Vagina (tissue), 2 donors: ENCODE measurements at regions not wholly inside any gene's neighbourhood (a gene's known extent, or its start where the extent isn't known, plus 50 kb on each side); places are given as distances from the start of the nearest gene placed in this dataset.
"Not testable (repeated sequence)": the region's sequence is repeated elsewhere in the genome, so short reads cannot be mapped to it uniquely, and the experiment has no call there.

Experiments
- DNase-seq, 2 donors: peaks; one replicate each; pipeline ENCODE4 v3.0.0-alpha.2; 2017; ENCODE audit errors: extremely low spot score in 2 of 2
- H3K27ac ChIP-seq: fragments of 200-600 bp; sonication (generic); one replicate; pipeline ENCODE4 v1.5.1; 2019
- H3K27me3 ChIP-seq: fragments of 200-600 bp; sonication (generic); one replicate; pipeline ENCODE4 v1.5.1; 2019
- H3K36me3 ChIP-seq, 2 donors: fragments of 200-600 bp; sonication (generic); one replicate each; pipeline ENCODE4 v1.5.1; 2017 to 2019
- H3K4me1 ChIP-seq: fragments of 200-600 bp; sonication (generic); one replicate; pipeline ENCODE4 v1.5.1; 2019
- H3K4me3 ChIP-seq, 2 donors: fragments of 200-600 bp; sonication (generic); 1 replicate in 1 of 2; 2 replicates in 1 of 2; pipeline ENCODE4 v1.5.1; 2016 to 2019
- H3K9me3 ChIP-seq: fragments of 200-600 bp; sonication (generic); one replicate; pipeline ENCODE4 v1.5.1; 2019
- POLR2A ChIP-seq, 2 donors: fragments of 450-650 bp; IDR thresholded peaks; one replicate each; pipeline ENCODE4 v1.6.1; 2017; ENCODE audit warnings: antibody characterized with exemption in 2 of 2, mild to moderate bottlenecking in 2 of 2, moderate library complexity in 2 of 2
- POLR2AphosphoS5 ChIP-seq, 2 donors: sonication (generic); formaldehyde crosslinking; IDR thresholded peaks; one replicate each; pipeline ENCODE4 v1.9.0; 2017; ENCODE audit warnings: antibody characterized with exemption in 2 of 2, mild to moderate bottlenecking in 2 of 2, low read depth in 1 of 2; ENCODE audit not compliant: insufficient read depth in 1 of 2
- intact Hi-C: fragments of 100-400 bp; cut with DNase I; formaldehyde crosslinking; loops from one replicate; pipeline ENCODE4 v1.15.1; 2023
- TF ChIP-seq, protein P1 (sequence below), 3 experiments: fragments of 450-650 bp in 2 of 3; fragments of 200-600 bp in 1 of 3; sonication (generic) in 1 of 3; IDR thresholded peaks; one replicate each; pipeline ENCODE4 v1.5.1; 2017 to 2019; ENCODE audit warnings: antibody characterized with exemption in 3 of 3, mild to moderate bottlenecking in 2 of 3, moderate library complexity in 2 of 3

DNA sequence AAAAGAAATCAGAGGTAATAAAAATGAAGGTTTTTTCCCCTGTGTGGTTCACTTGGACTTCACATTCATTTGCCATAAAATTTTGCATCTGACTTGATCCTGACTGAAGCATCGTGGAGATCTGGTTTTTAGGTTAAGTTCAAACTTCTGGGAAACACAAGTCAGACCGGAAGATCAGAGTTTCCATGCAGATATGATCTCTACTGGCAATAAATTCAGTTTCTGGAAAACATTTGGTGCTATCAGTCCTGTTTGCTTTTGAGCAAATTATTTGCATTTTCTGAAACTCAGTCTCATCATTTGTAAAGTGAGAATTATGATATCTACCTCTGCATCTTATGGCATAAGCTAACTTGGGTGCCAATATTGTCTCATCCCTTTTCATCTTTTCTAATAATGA is 81.3 kb upstream of the KCNMA1 start:
- intact Hi-C loops = loop anchor here (10.0 kb wide), 1 partner anchor 554 kb away; no protein-coding TSS in a partner anchor
- H3K4me3 ChIP-seq = no peak overlapping the region
- no peaks in the 10 kb centered on the region for H3K27me3 ChIP-seq
- no peak overlapping the region for H3K27ac ChIP-seq
- no peak for TF ChIP-seq POLR2A (IDR thresholded peaks at IDR 0.05)
- no peak for TF ChIP-seq POLR2AphosphoS5 (IDR thresholded peaks at IDR 0.05; ENCODE audit: insufficient read depth in 1 of 2, low read depth in 1 of 2)
- TF ChIP-seq, protein P1, sequence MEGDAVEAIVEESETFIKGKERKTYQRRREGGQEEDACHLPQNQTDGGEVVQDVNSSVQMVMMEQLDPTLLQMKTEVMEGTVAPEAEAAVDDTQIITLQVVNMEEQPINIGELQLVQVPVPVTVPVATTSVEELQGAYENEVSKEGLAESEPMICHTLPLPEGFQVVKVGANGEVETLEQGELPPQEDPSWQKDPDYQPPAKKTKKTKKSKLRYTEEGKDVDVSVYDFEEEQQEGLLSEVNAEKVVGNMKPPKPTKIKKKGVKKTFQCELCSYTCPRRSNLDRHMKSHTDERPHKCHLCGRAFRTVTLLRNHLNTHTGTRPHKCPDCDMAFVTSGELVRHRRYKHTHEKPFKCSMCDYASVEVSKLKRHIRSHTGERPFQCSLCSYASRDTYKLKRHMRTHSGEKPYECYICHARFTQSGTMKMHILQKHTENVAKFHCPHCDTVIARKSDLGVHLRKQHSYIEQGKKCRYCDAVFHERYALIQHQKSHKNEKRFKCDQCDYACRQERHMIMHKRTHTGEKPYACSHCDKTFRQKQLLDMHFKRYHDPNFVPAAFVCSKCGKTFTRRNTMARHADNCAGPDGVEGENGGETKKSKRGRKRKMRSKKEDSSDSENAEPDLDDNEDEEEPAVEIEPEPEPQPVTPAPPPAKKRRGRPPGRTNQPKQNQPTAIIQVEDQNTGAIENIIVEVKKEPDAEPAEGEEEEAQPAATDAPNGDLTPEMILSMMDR (IDR thresholded peaks at IDR 0.05) = no peak
- H3K36me3 ChIP-seq = no peaks in the 10 kb centered on the region
- no peaks in the 10 kb centered on the region for H3K4me1 ChIP-seq
- H3K9me3 ChIP-seq = no peaks in the 10 kb centered on the region
- DNase-seq = no peak

DNA sequence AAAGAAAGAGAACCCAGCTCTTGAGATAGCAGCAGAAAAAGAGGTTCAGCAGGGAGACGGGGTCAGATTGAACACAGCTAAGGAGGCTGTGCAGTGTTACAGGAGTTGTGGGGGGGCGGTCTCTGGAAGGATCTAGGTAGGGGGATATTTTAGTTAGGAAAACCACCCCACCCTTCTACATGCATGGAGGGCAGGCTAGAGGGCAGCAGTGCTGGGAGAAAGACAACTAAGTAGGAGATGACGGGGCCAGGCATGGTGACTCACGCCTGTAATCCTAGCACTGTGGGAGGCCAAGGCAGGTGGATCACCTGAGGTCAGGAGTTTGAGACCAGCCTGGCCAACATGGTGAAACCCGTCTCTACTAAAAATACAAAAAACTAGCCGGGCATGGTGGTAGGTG is 80.7 kb upstream of the KCNMA1 start:
- H3K9me3 ChIP-seq, H3K4me1 ChIP-seq, DNase-seq, H3K27me3 ChIP-seq, H3K4me3 ChIP-seq, H3K36me3 ChIP-seq, H3K27ac ChIP-seq: not testable (repeated sequence)
- intact Hi-C loops = loop anchor here (10.0 kb wide), 1 partner anchor 554 kb away; no protein-coding TSS in a partner anchor

DNA sequence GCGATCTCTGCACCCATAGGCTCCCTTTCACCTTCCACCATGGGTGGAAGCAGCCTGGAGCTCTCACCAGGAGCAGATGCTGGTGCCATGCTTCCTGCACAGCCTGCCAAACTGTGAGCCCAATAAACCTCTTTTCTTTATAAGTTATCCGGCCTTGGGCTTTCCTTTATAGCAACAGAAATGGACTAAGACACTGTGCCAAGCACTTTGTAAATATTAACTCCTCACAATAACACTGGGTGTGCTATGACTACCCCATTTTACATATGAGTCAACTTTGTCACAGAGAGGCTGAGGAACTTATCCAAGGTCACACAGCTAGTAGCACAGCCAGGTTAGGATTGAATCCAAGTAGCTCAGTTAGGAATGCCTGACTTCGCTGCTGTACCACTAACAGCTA is 79.7 kb upstream of the KCNMA1 start:
- H3K4me1 ChIP-seq = no peaks in the 10 kb centered on the region
- no peak for TF ChIP-seq POLR2A (IDR thresholded peaks at IDR 0.05)
- TF ChIP-seq, protein P1 (IDR thresholded peaks at IDR 0.05) = no peak
- TF ChIP-seq POLR2AphosphoS5 (IDR thresholded peaks at IDR 0.05; ENCODE audit: insufficient read depth in 1 of 2, low read depth in 1 of 2) = no peak
- H3K9me3 ChIP-seq = no peaks in the 10 kb centered on the region
- DNase-seq = no peak
- H3K27me3 ChIP-seq = no peaks in the 10 kb centered on the region
- intact Hi-C loops = loop anchor here (10.0 kb wide), 1 partner anchor 553 kb away; no protein-coding TSS in a partner anchor
- no peak overlapping the region for H3K27ac ChIP-seq
- no peaks in the 10 kb centered on the region for H3K36me3 ChIP-seq
- no peak overlapping the region for H3K4me3 ChIP-seq

DNA sequence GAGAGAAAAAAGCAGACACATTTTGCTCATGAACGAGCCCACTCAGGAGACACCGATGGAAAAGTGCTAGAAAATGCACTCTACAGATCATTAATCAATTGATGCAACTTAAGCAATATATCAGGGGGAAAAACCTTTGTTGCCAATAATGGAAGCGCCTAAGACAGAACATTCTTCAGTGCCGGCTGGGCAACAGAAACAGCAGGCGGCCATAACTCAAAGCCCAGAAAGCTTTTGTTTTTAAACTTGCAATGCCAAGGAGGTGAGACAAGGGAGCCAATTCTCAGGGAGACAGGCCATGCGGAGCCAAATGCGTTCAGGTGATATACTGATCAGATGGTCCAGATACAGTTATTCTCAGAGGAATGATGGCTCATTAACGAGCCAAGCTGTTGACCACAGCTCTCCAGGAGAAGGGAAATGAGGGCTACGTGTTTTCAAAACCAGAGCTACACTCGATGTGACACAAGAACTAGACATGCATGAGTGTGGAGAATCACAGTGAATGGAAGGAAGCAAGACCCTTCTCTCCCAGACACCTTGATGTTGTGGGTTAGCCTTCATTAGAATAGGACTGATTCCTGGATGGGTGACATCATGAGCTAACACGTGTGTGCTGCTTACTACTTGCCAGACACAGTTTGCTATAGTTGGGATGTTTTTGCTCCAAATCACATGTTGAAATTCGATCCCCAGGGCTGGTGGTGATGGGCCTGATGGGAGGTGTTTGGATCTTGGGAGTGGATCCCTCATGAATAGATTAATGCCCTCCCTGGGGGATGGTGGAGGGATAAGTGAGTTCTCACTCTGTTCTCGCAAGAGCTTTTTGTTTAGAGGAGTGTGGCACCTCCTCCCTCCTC is 79.1 kb upstream of the KCNMA1 start:
- Histone ChIP-seq H3K27me3 (no peaks in the 10 kb centered on the region), H3K9me3 (no peaks in the 10 kb centered on the region), H3K4me1 (no peaks in the 10 kb centered on the region), H3K4me3 (no peak overlapping the region), H3K27ac (no peak overlapping the region), H3K36me3 (no peaks in the 10 kb centered on the region)
- no peak for DNase-seq
- intact Hi-C loops = loop anchor here (10.0 kb wide), 1 partner anchor 552 kb away; no protein-coding TSS in a partner anchor
- TF ChIP-seq POLR2A (IDR thresholded peaks at IDR 0.05) = no peak
- TF ChIP-seq, protein P1 (IDR thresholded peaks at IDR 0.05) = no peak
- no peak for TF ChIP-seq POLR2AphosphoS5 (IDR thresholded peaks at IDR 0.05; ENCODE audit: insufficient read depth in 1 of 2, low read depth in 1 of 2)

DNA sequence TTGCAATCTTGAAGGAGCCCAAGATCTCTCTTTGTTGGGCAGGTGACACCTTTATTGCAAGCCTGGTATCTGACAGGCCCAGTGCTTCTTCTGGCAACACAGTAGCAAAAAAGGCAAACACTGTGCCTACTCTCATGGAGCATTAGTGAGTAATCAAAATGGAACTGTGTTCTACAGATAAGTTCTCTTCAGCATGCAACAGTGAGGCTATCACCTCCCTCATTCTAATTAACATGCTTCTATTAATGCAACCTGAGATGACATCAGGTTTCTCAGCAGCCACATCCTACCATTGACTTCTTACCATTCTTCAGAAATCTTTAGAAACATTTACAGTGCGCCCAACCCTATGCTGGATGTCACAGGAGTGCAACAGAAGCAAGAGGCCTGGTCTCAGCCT is 77.9 kb upstream of the KCNMA1 start:
- no peaks in the 10 kb centered on the region for H3K27me3 ChIP-seq
- H3K4me1 ChIP-seq = peaks cover 6% of the 10 kb centered on the region
- H3K9me3 ChIP-seq = no peaks in the 10 kb centered on the region
- no peaks in the 10 kb centered on the region for H3K36me3 ChIP-seq
- intact Hi-C loops = loop anchor here (10.0 kb wide), 1 partner anchor 551 kb away; no protein-coding TSS in a partner anchor
- TF ChIP-seq POLR2A (IDR thresholded peaks at IDR 0.05) (no peak), POLR2AphosphoS5 (IDR thresholded peaks at IDR 0.05; ENCODE audit: insufficient read depth in 1 of 2, low read depth in 1 of 2) (no peak)
- no peak for DNase-seq
- no peak overlapping the region for H3K4me3 ChIP-seq
- H3K27ac ChIP-seq = no peak overlapping the region

DNA sequence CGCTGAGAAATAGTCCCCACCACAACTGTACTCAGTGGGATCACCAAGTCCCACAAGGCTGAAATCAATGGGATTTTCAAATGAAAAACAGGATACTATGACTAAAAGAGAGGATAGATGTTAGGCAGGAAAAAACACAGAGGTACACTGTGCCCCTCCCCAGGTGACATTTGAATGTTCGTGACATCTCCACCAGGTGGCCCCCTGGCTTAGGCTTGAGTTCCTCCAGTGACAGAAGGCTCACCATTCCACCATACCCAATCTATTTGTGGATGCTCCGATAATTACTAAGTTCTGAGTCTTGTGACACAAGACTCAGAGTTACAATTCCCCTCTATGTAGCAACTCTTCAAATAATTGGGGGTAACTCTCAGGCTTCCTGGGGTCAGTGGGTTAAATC is 77.5 kb upstream of the KCNMA1 start:
- intact Hi-C loops = loop anchor here (10.0 kb wide), 1 partner anchor 550 kb away; no protein-coding TSS in a partner anchor
- no peaks in the 10 kb centered on the region for H3K27me3 ChIP-seq
- no peak for DNase-seq

More for the DNA sequence above, 77.5 kb upstream of the KCNMA1 start:
- Histone ChIP-seq H3K36me3 (no peaks in the 10 kb centered on the region), H3K27ac (no peak overlapping the region), H3K4me3 (no peak overlapping the region), H3K9me3 (no peaks in the 10 kb centered on the region), H3K4me1 (peaks cover 6% of the 10 kb centered on the region)
- TF ChIP-seq, protein P1 (IDR thresholded peaks at IDR 0.05) = no peak
- no peak for TF ChIP-seq POLR2AphosphoS5 (IDR thresholded peaks at IDR 0.05; ENCODE audit: insufficient read depth in 1 of 2, low read depth in 1 of 2)
- TF ChIP-seq POLR2A (IDR thresholded peaks at IDR 0.05) = no peak
